ENCODE measurements at regions not wholly inside any gene's neighbourhood (a gene's known extent, or its start where the extent isn't known, plus 50 kb on each side); places are given as distances from the start of the nearest gene placed in this dataset.
"Not testable (repeated sequence)": the region's sequence is repeated elsewhere in the genome, so short reads cannot be mapped to it uniquely, and the experiment has no call there.

DNA sequence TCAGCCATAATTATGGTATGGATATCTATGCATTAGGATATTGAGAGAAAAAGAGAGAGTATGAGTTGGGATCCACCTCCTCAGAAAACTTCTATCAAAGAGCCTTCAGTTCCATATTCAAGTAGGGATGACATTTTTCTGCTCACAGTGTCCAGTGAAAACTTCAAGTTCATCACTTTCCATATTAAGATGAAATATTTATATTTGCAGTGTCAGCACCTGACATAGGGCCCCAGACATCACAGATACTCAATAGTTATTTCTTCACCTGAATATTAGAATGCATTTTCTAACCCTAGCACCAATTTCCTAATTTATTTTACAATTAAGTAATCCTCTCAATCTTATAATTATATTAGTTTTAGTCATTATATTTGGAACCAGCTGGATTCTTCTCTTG, 318.0 kb upstream of the MGAT4C start:
- H3K27ac ChIP-seq, result no peak overlapping the region
- H3K27me3 ChIP-seq (replicated peaks in 1 of 7), result no peaks in the 10 kb centered on the region
- no peaks in the 10 kb centered on the region for H3K4me1 ChIP-seq
- peaks cover 0 to 11% (median 0%) of the 10 kb centered on the region in 8 donors for H3K9me3 ChIP-seq
- DNase-seq, result no peak
- intact Hi-C loops (cut with DNase I; ENCODE audit: low total_unique reads), result no loop called here
- no peak overlapping the region for H3K4me3 ChIP-seq
- no peaks in the 10 kb centered on the region for H3K36me3 ChIP-seq
- TF ChIP-seq, protein P1, sequence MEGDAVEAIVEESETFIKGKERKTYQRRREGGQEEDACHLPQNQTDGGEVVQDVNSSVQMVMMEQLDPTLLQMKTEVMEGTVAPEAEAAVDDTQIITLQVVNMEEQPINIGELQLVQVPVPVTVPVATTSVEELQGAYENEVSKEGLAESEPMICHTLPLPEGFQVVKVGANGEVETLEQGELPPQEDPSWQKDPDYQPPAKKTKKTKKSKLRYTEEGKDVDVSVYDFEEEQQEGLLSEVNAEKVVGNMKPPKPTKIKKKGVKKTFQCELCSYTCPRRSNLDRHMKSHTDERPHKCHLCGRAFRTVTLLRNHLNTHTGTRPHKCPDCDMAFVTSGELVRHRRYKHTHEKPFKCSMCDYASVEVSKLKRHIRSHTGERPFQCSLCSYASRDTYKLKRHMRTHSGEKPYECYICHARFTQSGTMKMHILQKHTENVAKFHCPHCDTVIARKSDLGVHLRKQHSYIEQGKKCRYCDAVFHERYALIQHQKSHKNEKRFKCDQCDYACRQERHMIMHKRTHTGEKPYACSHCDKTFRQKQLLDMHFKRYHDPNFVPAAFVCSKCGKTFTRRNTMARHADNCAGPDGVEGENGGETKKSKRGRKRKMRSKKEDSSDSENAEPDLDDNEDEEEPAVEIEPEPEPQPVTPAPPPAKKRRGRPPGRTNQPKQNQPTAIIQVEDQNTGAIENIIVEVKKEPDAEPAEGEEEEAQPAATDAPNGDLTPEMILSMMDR (IDR thresholded peaks at IDR 0.05 in 8 of 11, conservative IDR thresholded peaks at IDR 0.05 in 3 of 11), result no peak
- TF ChIP-seq POLR2A (IDR thresholded peaks at IDR 0.05), result no peak
- TF ChIP-seq POLR2AphosphoS5 (IDR thresholded peaks at IDR 0.05), result no peak

- DNase-seq, result no peak
- 0 to 22% (median 11%) methylated on average over 1 of the region's 1 CpG for WGBS, 5 donors
- no peak for TF ChIP-seq POLR2AphosphoS5 (IDR thresholded peaks at IDR 0.05)
- TF ChIP-seq, protein P1 (IDR thresholded peaks at IDR 0.05 in 8 of 11, conservative IDR thresholded peaks at IDR 0.05 in 3 of 11), result no peak
- no peak for TF ChIP-seq POLR2A (IDR thresholded peaks at IDR 0.05)
- intact Hi-C loops (cut with DNase I; ENCODE audit: low total_unique reads), result no loop called here
- H3K27me3 ChIP-seq (replicated peaks in 1 of 7), result no peaks in the 10 kb centered on the region
- H3K27ac ChIP-seq, result no peak overlapping the region
- H3K36me3 ChIP-seq, result no peaks in the 10 kb centered on the region
- no peak overlapping the region for H3K4me3 ChIP-seq
- H3K4me1 ChIP-seq, result no peaks in the 10 kb centered on the region
- H3K9me3 ChIP-seq, result peaks cover 0 to 17% (median 8%) of the 10 kb centered on the region in 8 donors
Observed at GRCh38 chr12:86572455-86572854, 316.3 kb upstream of the MGAT4C start.

- Histone ChIP-seq H3K4me1 (no peaks in the 10 kb centered on the region), H3K9me3 (peaks cover 2 to 39% (median 19%) of the 10 kb centered on the region in 8 donors), H3K36me3 (no peaks in the 10 kb centered on the region), H3K4me3 (no peak overlapping the region), H3K27me3 (replicated peaks in 1 of 7) (no peaks in the 10 kb centered on the region), H3K27ac (no peak overlapping the region)
- TF ChIP-seq POLR2A (IDR thresholded peaks at IDR 0.05) (no peak), POLR2AphosphoS5 (IDR thresholded peaks at IDR 0.05) (no peak)
- TF ChIP-seq, protein P1 (IDR thresholded peaks at IDR 0.05 in 8 of 11, conservative IDR thresholded peaks at IDR 0.05 in 3 of 11), result no peak
- 73 to 98% (median 90%) methylated on average over 2 of the region's 2 CpGs for WGBS, 5 donors
- intact Hi-C loops (cut with DNase I; ENCODE audit: low total_unique reads), result no loop called here
- no peak for DNase-seq
Observed at GRCh38 chr12:86565038-86565437, 308.8 kb upstream of the MGAT4C start.

DNA sequence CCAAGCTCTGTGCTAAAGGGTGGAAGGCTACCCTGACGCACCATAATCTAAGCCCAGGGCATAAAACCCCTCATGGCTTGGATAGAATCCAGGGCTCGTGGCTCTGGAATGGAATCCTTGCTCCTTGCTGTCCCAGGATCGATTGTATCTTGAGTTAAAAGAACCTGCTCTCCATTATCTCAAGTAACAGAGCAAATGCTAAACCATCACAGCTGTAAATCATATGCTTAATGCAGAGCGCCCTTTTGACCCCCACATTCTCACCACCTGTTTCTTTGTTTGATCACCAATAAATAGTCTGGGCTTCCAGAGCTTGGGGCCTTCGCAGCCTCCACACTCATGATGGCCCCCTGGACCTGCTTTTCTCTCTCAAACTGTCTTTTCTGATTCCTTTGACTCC, 299.3 kb upstream of the MGAT4C start:
- H3K9me3 ChIP-seq, result peaks cover 0 to 17% (median 5%) of the 10 kb centered on the region in 8 donors
- H3K27me3 ChIP-seq (replicated peaks in 1 of 7); H3K36me3 ChIP-seq; H3K27ac ChIP-seq; H3K4me3 ChIP-seq; H3K4me1 ChIP-seq; DNase-seq; intact Hi-C loops (cut with DNase I; ENCODE audit: low total_unique reads): not testable (repeated sequence)
- 46 to 64% (median 61%) methylated on average over 5 of the region's 5 CpGs for WGBS, 5 donors

- H3K27me3 ChIP-seq (replicated peaks in 1 of 7), result no peaks in the 10 kb centered on the region
- no peak overlapping the region for H3K4me3 ChIP-seq
- WGBS, 5 donors, result 67 to 80% (median 73%) methylated on average over 1 of the region's 1 CpG; no CpG with 5 or more reads in 1 of the 5 donors
- no peaks in the 10 kb centered on the region for H3K36me3 ChIP-seq
- intact Hi-C loops (cut with DNase I; ENCODE audit: low total_unique reads), result no loop called here
- H3K9me3 ChIP-seq, result peaks cover 0 to 5% (median 0%) of the 10 kb centered on the region in 8 donors
- no peak for TF ChIP-seq POLR2A (IDR thresholded peaks at IDR 0.05)
- TF ChIP-seq, protein P1 (IDR thresholded peaks at IDR 0.05 in 8 of 11, conservative IDR thresholded peaks at IDR 0.05 in 3 of 11), result no peak
- no peak for TF ChIP-seq POLR2AphosphoS5 (IDR thresholded peaks at IDR 0.05)
- peak; percentile 57 for DNase-seq
- no peak overlapping the region for H3K27ac ChIP-seq
- H3K4me1 ChIP-seq, result no peaks in the 10 kb centered on the region
Observed at GRCh38 chr12:86551146-86551571, 295.0 kb upstream of the MGAT4C start.
